T-helper 2 cell treated with Interferon-gamma antibody and Interleukin-4, amounts not matched to agents 100 ng/mL and 5 ng/mL, for 36 hours (primary cell): ENCODE measurements at regions not wholly inside any gene's neighbourhood (a gene's known extent, or its start where the extent isn't known, plus 50 kb on each side); places are given as distances from the start of the nearest gene placed in this dataset.
"Not testable (repeated sequence)": the region's sequence is repeated elsewhere in the genome, so short reads cannot be mapped to it uniquely, and the experiment has no call there.

Source experiments
- intact Hi-C: fragments of 100-400 bp; cut with micrococcal nuclease; formaldehyde crosslinking; loops from one replicate; pipeline ENCODE4 v1.15.1; 2023

DNA sequence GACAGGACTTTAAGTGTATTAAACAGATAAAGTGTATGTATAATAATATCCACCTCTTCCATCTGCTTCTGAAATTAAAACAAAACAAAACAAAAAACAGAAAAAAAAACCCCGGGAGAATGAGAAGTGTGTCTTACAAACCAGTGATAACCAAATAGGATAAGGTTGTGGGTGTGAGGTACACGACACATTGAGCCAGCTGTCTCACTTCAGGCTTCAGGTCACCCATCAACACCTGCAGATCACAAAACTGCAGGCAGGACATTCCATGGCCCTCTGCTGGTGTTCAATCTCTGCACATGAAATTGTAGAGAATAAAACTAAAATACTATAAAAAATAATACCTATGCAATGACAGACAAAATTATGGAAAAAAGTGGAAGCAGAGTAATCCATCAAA lies 339.9 kb downstream of the SFMBT2 start:
- intact Hi-C loops, result no loop called here

GRCh38 chr10:7069706-7070105 lies 341.1 kb downstream of the SFMBT2 start:
- intact Hi-C loops, result no loop called here

DNA sequence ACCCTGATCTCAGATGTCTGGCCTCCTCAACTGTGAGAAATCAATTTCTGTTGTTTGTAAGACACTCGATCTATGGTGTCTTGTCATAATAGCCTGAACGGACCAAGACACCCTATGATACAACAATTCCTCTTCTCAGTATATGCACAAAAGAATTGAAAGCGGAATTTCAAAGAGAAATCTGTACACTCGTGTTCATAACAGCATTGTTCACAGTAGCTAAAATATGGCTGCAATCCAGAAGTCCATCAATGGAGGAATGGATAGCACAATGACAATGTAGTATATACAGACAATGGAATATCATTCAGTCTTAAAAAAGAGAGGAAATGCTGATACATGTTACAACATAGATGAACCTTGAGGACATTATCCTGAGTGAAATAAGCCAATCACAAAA lies 354.6 kb downstream of the SFMBT2 start:
- intact Hi-C loops, result no loop called here

GRCh38 chr10:7054915-7055314 lies 355.9 kb downstream of the SFMBT2 start:
- intact Hi-C loops, result no loop called here

GRCh38 chr10:7053195-7053594 lies 357.6 kb downstream of the SFMBT2 start:
- intact Hi-C loops, result no loop called here

DNA sequence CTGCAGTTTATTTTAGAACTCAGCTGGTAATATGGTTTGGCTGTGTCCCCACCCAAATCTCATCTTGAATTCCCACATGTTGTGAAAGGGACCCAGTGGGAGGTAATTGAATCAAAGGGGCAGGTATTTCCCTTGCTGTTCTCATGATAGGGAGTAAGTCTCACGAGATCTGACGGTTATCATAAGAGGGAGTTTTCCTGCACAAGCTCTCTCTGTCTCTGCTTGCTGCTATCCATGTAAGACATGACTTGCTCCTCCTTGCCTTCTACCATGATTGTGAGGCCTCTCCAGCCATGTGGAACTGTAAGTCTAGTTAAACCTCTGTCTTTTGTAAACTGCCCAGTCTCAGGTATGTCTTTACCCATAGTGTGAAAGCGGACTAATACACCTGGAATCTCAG lies 360.8 kb downstream of the SFMBT2 start:
- intact Hi-C loops, result not testable (repeated sequence)

DNA sequence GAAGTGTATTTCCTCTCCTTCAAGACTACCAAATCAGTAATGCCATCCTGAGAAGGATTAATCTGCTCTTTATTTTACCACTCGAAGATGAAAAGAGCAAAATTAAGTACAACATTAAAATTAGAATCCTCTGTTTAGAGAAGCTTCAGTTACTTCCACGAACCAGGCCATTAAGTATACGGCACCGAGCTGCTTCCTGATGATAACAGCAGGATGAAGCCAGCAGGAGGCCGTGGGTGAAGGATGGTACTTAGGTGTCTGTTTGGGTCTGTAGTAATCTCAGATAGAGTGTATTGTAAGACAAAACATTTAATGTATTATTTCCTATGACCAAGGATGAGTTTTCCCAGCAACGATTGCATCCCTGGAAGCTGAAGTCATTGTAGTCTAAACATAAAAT lies 362.8 kb downstream of the SFMBT2 start:
- intact Hi-C loops, result no loop called here

- intact Hi-C loops, result no loop called here
These were observed 364.2 kb downstream of the SFMBT2 start for GRCh38 chr10:7046615-7047014.

DNA sequence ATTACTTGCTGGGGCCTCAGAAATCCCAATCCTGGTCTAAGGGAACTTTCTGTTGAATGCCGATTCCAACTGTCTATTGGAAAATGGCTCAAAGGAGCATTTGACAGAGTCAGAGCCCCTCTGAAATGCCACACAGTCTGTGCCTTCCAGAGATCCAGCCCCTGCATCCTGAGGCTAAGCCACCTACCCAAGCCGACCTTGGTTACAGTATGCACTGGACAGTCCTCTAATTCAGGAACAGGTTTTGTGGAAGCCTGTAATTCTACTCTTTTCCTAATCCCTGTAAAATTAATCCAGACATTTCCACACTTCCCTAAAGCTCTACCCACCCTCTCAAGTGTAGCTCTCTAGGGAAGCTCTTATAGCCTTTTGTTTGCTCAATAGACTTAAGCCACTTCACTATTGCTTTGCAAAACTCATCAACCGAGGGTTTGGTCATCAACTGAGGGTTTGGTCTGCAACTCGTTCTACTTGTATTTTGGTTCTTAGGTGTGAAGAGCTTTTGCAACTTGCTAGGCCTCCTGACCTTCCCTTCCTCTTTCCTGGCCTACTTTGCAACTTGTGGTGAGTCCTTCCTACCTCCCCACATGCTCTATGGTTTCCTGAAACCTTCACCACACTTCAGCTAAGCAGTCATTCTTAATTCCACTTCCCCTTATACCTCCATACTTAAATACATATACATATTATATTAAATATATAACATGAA lies 364.8 kb downstream of the SFMBT2 start:
- intact Hi-C loops, result no loop called here

GRCh38 chr10:7043055-7043653 lies 367.7 kb downstream of the SFMBT2 start:
- intact Hi-C loops, result no loop called here

- intact Hi-C loops, result no loop called here
These were observed 368.3 kb downstream of the SFMBT2 start for GRCh38 chr10:7042419-7043054.

DNA sequence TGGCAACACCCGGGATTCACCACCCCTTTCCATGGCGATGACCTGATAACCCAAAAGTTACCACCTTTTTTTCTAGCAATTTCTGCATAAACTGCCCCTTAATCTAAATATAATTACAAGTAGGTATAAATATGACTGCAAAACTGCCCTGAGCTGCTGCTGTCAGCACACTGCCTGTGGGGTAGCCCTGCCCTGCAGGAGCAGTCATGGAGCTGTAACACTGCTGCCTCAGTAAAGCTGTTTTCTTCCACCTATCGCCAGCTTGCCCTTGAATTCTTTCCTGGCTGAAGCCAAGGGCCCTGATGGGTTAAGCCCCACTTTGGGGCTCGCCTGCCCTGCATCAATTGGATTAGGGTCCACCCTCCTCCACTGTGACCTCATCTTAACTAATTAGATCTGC lies 368.8 kb downstream of the SFMBT2 start:
- intact Hi-C loops, result no loop called here

DNA sequence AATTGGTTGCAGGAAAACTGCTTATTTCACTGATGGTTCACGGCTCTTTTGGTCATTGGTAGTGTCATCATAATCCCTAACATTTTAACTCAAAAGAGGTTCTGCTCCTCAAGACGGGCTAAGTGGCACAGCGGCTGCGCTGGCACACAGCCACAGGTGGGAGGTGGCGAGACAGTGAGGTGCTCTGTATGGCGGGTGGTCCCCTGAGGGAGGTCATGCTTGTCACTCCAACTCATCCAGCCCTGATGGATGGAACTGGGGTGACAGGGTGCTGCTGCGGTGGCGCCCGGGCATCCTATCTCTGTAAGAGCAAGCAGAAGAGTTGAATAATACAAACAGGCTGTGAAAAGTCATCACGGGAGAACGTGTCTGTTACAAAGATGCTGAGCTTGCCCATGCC lies 370.2 kb downstream of the SFMBT2 start:
- intact Hi-C loops, result no loop called here

DNA sequence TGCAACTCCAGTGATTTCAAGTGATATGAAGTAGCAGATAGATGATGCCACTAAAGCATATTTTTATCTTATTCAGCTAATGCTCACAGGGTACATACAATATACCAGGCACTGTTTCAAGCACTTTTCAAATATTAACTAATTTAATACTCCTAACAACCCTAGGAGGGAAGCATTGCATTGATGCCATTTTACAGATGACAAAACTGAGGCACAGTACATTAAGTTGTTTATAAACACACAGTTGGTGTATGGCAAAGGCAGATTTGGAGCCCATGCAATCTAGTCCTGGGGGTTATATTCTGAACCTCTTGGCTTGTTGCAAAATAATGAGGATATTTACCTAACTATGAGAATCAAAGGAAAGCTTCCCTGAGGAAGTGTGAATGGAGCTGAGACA lies 371.0 kb downstream of the SFMBT2 start:
- intact Hi-C loops, result no loop called here

- intact Hi-C loops, result no loop called here
These were observed 372.4 kb downstream of the SFMBT2 start for GRCh38 chr10:7038416-7038815.

GRCh38 chr10:7037434-7037833 lies 373.4 kb downstream of the SFMBT2 start:
- intact Hi-C loops, result not testable (repeated sequence)

- intact Hi-C loops, result no loop called here
These were observed 373.9 kb downstream of the SFMBT2 start for GRCh38 chr10:7036951-7037350.

GRCh38 chr10:7035126-7035761 lies 375.6 kb downstream of the SFMBT2 start:
- intact Hi-C loops, result no loop called here

- intact Hi-C loops, result no loop called here
These were observed 377.8 kb downstream of the SFMBT2 start for GRCh38 chr10:7033031-7033430.

- intact Hi-C loops, result no loop called here
These were observed 380.5 kb downstream of the SFMBT2 start for GRCh38 chr10:7030134-7030855.

DNA sequence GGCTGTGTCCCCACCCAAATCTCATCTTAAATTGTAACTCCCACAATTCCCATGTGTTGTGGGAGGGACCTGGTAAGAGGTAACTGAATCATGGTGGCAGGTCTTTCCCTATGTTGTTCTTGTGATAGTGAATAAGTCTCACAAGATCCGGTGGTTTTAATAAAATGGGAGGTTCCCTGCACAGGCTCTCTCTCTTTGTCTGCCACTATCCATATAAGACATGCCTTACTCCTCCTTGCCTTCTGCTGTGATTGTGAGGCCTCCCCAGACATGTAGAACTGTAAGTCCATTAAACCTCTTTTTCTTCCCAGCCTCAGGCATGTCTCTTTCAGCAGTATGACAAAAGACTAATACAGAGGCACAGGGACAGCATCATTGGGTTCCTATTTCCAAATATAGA lies 381.2 kb downstream of the SFMBT2 start:
- intact Hi-C loops, result no loop called here

DNA sequence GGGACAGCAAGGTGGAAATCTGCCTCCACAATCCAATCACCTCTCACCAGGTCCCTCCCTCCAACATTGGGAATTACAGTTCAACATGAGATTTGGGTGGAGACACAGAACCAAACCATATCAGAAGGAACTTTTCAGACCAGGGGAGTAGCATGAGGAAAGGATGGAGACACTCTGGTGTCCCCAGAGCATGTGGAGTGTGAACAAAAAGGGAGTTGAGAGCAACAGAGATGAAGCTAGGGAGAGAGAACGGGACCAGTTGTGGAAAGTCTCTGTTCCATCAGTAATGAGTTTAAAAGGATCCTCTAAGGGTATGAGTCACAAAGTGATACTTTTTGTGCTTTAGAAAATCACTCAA lies 382.0 kb downstream of the SFMBT2 start:
- intact Hi-C loops, result no loop called here
